ENCODE measurements at regions not wholly inside any gene's neighbourhood (a gene's known extent, or its start where the extent isn't known, plus 50 kb on each side); places are given as distances from the start of the nearest gene placed in this dataset.
"Not testable (repeated sequence)": the region's sequence is repeated elsewhere in the genome, so short reads cannot be mapped to it uniquely, and the experiment has no call there.

DNA sequence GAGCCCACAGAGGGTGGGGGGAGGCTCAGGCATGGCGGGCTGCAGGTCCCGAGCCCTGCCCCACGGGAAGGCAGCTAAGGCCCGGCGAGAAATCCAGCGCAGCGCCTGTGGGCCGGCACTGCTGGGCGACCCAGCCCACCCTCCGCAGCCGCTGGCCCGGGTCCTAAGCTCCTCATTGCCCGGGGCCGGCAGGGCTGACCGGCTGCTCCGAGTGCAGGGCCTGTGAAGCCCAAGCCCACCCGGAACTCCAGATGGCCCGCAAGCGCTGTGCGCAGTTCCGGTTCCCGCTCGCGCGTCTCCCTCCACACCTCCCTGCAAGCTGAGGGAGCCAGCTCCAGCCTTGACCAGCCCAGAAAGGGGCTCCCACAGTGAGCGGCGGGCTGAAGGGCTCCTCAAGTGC lies 129.8 kb upstream of the CADM1 start:
- DNase-seq, result not testable (repeated sequence)

- no peak for DNase-seq
Measured at GRCh38 chr11:115632061-115632460, 127.8 kb upstream of the CADM1 start.

DNA sequence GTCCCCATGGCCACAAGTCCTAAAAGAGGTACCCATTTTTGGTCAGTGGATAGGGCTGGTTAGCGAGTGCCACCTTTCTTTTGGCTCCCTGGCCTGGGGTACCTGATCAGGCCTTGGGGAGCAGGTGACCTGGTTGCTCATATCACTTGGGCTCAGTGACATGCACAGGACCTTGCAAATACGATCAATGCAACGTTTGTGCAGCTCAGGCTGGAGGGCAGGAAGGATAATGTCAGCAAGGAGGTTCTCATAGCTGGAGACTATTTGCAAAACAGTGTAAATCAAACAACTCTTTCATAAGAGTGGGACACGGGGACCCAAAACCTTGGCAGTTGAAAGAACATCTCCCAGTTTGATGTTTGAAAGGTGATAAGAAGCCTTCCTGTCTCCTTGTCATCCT lies 127.4 kb upstream of the CADM1 start:
- DNase-seq, result no peak

GRCh38 chr11:115630214-115630613 lies 126.0 kb upstream of the CADM1 start:
- no peak for DNase-seq

DNA sequence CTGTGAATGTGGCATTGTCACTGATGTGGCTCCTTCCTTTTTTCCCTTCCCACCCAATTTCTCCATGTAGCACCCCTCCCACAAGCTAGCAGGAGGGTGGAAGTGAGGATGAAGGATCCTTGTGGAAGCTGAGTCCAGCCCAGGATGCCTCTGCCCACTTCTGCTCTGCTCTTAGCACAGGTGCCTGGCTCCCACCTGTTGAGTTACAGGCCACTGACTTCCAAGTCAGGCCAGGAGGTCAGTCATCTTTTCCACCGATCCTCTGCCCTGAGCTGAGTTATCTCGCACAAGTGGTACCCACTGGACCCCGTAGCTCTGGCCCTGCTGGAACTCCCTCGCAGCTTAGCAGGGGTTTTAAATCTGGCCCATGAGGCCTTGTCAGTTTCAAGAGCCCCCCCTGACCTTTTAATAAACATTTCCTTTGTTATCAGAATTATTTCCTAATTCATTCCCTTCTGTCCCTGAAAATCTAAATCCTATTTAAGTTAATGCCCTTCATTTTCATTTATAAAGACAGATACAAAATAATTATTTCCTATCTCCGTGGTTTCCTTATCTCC lies 125.3 kb upstream of the CADM1 start:
- DNase-seq, result no peak

GRCh38 chr11:115627666-115628460 lies 123.6 kb upstream of the CADM1 start:
- no peak for DNase-seq

DNA sequence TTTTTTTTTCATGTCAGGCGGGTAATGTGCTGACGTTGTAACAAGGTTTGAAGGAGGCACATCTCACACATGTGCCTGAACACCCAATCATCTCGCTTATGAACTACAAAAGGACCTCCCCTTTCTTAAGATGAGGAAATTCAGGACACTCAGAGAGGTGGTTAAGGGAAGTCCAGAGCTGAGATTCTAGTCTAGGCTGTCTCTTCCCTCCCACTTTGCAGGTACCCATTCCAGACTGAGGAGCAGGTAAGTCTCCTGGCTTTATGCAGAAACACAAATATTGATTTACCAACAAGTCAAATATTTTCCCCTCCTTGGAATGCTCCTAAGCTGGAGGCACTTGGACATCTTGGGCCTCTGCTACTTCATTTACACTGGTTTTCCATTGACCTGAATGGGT lies 122.9 kb upstream of the CADM1 start:
- no peak for DNase-seq

DNA sequence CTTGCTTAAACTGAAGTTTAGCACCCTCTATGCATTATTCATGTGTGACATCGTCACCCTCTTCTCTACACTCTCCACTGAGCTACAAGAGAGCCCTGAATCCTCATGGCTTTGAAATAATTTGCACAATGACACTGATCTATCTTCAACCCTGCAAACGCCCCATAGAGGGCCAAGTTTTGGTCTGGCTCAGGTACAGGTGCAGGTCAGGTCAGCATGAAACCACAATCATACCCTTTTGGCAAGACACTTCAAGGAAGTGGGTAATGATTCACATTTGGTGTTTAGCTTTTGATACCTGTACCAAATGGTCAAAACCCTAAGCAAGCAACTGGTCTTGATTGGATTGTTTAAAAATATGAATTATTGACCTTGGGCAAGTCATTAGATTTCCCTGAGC lies 122.2 kb upstream of the CADM1 start:
- DNase-seq, result no peak

DNA sequence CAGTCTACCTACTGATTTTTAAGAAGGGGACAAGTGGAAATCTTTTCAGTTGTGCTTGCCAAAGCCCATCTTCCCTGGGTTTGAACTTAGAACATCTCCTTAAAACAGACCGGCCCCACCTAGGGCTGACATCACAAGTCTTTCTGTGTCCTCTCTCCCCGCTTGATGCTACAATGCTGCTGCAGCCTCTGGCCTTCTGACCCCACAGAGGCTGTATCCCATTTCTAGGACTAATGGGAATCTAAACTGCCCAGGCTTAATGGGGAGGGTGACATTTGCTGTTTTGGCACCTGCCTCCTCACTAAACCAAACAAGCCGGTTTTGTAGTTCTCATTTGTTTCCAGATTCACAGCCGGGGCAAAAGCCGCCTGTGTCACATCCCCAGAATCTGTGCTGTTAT lies 121.3 kb upstream of the CADM1 start:
- DNase-seq, result no peak

DNA sequence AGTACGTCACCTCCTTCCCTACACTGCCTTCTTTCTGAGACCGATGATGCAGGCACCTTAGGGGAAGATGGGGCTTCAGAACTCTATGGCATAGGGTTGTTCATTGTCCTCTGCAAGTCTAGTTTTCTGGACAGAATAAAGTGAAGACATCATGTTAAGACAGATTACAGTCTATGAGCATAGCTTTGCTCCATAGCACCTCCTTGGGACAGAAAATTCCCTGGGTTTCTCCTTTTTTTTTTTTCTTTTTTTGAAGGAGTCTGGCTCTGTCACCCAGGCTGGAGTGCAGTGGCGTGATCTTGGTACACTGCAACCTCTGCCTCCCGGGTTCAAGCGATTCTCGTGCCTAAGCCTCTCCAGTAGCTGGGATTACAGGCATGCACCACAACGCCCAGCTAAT lies 119.8 kb upstream of the CADM1 start:
- DNase-seq, result no peak

DNA sequence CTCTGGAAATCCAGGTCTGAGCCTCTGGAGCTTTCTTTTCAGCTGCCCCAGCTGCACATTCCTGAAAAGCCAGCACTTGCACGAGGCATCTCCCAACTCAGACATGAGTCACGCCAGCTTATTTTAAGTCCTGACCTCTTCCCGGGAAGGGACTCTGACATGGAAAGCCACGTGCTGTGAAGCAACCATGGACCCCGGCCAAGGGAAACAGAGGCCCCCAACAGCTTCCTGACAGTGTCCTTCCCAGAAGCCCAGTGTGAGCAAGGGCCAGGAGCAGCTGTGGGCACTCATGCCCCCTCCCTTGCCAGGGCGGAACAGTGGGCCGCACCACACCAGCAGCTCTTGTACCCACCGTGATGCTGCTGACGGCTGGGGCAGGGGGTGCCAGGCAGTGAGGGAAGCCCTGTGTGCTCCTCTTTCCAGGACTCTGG lies 118.8 kb upstream of the CADM1 start:
- DNase-seq, result no peak

DNA sequence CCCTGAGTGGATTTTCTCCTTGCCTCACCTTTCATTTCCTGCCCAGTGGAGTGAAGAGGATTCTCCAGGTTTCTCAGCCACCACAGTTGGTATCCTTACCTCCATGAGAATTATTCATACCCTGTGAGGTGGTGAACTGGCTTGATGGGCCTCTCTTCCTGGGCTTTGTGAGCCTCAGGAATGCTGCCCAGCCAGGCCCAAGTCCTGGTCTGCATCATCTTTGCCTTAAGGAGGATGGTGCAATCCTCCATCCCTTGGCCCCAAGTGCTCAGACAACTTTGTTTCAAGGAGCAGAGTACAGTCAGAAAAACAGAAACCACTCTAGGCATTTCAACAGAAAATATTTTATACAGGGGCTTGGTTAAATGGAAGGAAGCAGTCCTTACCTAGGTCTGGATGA lies 114.2 kb upstream of the CADM1 start:
- DNase-seq, result no peak

GRCh38 chr11:115617767-115618166 lies 113.6 kb upstream of the CADM1 start:
- DNase-seq, result no peak

DNA sequence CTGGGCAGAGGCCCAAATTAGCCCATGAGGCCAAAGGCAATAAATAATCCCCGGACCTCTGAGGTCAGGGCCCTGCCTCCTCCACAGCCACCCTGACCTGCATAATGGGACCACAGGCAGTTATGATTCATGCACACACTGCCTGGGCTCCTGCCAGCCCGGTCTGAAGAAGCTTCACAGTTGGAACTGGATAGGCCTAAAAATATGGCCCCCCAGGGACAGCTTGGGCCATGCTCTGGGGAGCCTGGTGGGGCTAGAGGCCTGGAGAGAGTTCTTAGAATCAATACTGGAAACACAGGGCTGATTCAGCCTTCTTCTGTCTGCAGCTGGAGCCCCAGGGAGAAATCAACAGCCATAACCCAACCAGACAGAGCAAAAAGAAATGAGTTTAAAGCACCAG lies 112.8 kb upstream of the CADM1 start:
- DNase-seq, result no peak

DNA sequence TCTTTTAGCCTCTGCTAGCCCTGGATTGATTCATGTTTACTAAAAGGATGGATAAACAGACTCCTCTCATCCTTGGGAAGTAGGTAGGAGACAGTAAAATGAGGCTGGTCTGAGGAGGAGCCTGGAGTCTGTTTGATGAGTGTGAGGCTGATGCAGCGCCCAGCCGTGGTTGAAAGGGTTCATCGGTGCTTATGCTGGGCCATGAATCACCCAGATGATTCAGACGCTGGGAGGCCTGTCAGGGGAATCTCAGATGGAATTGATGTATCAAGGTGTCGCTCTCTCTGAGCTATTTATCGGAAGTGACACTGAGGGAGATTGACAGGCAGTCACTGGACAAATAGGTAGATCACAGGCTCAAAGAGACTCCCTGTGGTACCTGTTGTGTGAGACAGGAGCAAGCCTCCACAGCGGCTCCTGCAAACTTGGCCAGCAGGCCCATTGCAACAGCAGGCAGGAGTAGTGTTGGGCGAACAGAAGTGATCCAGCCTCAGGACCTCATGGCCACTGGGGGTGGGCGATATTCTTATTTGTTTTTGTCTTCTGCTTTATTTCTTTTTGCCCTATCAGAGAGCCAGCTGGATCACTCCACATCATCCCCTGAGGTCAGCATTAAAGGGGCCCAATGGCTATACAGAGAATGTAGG lies 109.9 kb upstream of the CADM1 start:
- no peak for DNase-seq

- DNase-seq, result no peak
Measured at GRCh38 chr11:115613004-115613403, 108.8 kb upstream of the CADM1 start.

DNA sequence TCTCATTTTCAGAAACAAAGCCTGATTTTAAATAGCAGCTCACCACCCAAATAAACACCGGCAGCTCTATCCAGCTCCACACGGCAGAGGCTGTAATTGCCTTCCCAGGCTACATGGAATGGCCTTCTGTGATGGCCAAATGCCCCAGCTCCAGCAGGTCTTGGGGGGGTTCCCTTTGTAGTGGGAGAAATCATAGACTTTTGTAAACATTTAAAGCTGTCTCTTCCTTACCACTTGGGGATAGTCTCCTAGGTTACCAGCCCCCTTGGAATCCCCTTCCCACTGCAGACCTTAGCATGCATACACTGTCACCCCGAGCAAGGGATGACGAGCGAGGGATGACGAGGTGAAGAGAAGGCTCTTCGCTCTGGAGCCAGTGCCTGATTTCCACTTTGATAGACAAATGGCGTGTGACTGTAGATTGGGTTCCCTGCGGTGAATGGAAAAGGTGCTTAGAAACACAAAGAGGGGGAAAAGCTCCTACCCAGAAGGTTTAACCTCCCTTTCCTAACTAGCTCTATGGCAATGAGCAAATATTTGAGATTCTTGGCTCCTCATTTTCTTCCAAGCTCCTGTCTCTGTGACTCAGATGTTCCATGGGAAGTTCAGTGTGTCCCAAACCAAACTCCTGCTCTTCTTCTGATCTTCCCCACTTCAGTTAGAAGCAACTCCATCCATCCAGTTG lies 108.0 kb upstream of the CADM1 start:
- DNase-seq, result no peak

DNA sequence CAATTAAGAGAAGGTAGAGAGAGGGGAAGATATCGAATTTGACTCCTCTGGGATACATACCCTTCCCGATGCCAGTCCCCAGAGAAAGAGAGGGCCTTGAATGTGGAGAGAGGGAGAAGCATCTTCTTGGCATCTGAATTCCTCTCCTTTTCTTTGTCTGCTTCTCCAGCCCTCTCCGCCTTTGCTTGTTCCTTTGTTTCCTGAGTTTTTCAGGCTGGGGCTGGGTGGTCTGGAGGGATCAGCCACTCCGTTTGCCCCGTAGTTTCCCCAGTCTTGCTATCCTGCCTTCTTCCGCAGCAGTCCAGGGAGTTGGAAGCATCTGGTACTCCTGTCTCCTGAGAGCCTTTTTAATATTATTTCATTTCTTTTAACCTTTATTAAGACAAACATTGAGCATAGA lies 107.1 kb upstream of the CADM1 start:
- no peak for DNase-seq

- DNase-seq, result no peak
Measured at GRCh38 chr11:115610908-115611307, 106.7 kb upstream of the CADM1 start.

DNA sequence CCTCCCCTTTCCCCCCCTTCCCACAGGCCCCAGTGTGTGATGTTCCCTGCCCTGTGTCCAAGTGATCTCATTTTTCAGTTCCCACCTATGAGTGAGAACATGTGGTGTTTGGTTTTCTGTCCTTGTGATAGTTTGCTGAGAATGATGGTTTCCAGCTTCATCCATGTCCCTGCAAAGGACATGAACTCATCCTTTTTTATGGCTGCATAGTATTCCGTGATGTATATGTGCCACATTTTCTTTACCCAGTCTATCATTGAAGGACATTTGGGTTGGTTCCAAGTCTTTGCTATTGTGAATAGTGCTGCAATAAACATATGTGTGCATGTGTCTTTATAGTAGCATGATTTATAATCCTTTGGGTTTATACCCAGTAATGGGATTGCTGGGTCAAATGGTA lies 106.0 kb upstream of the CADM1 start:
- not testable (repeated sequence) for DNase-seq

DNA sequence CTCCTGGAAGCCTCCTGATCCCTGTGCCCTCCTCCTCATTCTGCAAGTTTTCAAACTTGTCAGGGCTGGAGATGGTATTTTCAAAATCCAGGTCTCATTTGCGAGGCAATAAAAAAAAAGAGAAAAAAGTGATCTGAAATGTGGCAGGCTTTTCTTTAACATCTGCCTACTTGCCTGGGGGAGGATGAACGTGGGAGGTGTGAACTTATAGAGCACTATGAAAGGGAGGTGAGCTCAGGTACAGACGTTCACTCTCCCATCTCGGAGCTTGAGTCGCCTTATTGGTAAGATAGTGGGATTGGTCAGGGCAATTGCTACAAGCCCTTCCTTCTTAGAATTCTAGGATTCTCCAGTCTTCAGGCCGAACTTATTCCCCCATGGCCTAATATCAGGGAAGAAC lies 104.8 kb upstream of the CADM1 start:
- DNase-seq, result no peak

- DNase-seq, result no peak
Measured at GRCh38 chr11:115607621-115608221, 103.5 kb upstream of the CADM1 start.

- DNase-seq, result no peak
Measured at GRCh38 chr11:115606498-115607220, 102.4 kb upstream of the CADM1 start.

Measured in AML-193 (cell line).